ENCODE measurements at regions not wholly inside any gene's neighbourhood (a gene's known extent, or its start where the extent isn't known, plus 50 kb on each side); places are given as distances from the start of the nearest gene placed in this dataset.

DNA sequence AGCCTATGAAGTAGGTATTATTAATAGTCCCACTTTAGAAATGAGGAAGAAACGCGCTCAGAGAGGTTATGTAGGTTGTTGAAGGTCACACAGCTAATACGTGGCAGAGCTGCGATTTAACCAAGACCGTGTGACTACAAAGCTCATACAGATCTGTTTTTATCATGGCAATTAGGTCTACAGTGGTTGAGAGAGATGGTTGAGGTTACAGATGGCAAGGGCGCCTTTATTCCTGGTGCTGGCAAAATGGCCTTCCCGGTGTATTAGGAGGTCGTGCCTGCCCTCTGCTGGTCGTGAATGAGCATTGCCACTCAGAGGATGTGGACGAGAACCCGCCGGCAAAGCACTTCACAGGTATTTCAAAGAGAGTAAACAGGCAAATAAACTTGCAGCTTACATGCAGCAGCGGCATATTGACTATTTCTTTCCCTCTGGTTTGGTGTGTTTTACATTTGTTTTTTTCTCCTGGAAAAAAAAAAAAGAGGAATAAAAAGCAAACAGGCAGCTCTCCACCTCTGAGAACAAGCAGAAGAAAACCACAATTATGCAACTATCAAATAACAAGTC lies 65.3 kb upstream of the EGFLAM start:
- no peak overlapping the region for H3K4me3 Mint-ChIP-seq
- TF ChIP-seq, protein P1, sequence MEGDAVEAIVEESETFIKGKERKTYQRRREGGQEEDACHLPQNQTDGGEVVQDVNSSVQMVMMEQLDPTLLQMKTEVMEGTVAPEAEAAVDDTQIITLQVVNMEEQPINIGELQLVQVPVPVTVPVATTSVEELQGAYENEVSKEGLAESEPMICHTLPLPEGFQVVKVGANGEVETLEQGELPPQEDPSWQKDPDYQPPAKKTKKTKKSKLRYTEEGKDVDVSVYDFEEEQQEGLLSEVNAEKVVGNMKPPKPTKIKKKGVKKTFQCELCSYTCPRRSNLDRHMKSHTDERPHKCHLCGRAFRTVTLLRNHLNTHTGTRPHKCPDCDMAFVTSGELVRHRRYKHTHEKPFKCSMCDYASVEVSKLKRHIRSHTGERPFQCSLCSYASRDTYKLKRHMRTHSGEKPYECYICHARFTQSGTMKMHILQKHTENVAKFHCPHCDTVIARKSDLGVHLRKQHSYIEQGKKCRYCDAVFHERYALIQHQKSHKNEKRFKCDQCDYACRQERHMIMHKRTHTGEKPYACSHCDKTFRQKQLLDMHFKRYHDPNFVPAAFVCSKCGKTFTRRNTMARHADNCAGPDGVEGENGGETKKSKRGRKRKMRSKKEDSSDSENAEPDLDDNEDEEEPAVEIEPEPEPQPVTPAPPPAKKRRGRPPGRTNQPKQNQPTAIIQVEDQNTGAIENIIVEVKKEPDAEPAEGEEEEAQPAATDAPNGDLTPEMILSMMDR (conservative IDR thresholded peaks at IDR 0.05; ENCODE audit: low read depth in 2 of 2) = peak; percentile 88 to 96
- no peak for TF ChIP-seq CREB1 (CRISPR knock-in tag; IDR thresholded peaks at IDR 0.05; ENCODE audit: low read depth)
- H3K4me1 Mint-ChIP-seq = peaks cover 11% of the 10 kb centered on the region
- ATAC-seq = peak; percentile 80
- peak; percentile 85 for DNase-seq (ENCODE audit: low spot score)
- no peaks in the 10 kb centered on the region for H4K20me1 ChIP-seq (replicated peaks; ENCODE audit: insufficient read depth)
- H3K27ac ChIP-seq (ENCODE audit: low read depth) = no peak overlapping the region
- no peak overlapping the region for H3K4me2 ChIP-seq
- H3K4me3 ChIP-seq = no peak overlapping the region
- no peaks in the 10 kb centered on the region for H3K9me2 ChIP-seq (ENCODE audit: insufficient read depth)
- H3K79me2 ChIP-seq (replicated peaks; ENCODE audit: insufficient read depth) = no peaks in the 10 kb centered on the region
- H3F3A ChIP-seq (replicated peaks; ENCODE audit: low read depth) = no peaks in the 10 kb centered on the region
- H3K4me1 ChIP-seq (ENCODE audit: insufficient read depth) = no peaks in the 10 kb centered on the region
- no peaks in the 10 kb centered on the region; the same call in 2 of the 3 replicates for H3K36me3 Mint-ChIP-seq (ENCODE audit: low read depth)
- H3K27ac Mint-ChIP-seq = no peak overlapping the region
- H3K36me3 ChIP-seq (ENCODE audit: insufficient read depth) = no peaks in the 10 kb centered on the region
- no peaks in the 10 kb centered on the region for H3K27me3 ChIP-seq (ENCODE audit: insufficient read depth)
- H2AFZ ChIP-seq = no peak overlapping the region
- peaks cover 3% of the 10 kb centered on the region; the same call in 1 of the 3 replicates for H3K9me3 Mint-ChIP-seq
- peaks cover 4% of the 10 kb centered on the region for H3K27me3 Mint-ChIP-seq (ENCODE audit: insufficient read depth, low read depth, poor library complexity)

DNA sequence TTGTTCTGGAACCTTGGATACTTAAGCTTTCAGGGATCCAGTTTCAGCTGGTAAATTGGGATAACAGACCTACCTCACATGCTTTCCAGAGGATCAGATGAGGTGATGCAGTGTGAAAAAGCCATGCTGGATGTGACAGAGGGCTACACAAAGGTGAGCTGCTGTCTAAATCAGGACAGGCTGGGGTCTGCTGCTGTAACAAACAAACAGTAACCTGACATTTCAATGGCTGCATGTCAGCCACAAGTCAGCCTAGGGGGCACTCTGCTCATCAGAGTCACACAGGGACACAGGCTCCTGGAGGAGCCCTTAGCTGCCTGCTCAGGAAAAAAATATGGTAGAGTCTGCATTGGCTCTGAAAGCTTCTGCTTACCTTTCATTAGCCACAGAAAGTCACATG lies 66.7 kb upstream of the EGFLAM start:
- H3K79me2 ChIP-seq (replicated peaks; ENCODE audit: insufficient read depth) = no peaks in the 10 kb centered on the region
- no peaks in the 10 kb centered on the region for H3K9me2 ChIP-seq (ENCODE audit: insufficient read depth)
- H3K27me3 ChIP-seq (ENCODE audit: insufficient read depth) = no peaks in the 10 kb centered on the region
- ATAC-seq = no peak
- H3K4me2 ChIP-seq = no peak overlapping the region
- H3K4me1 ChIP-seq (ENCODE audit: insufficient read depth) = no peaks in the 10 kb centered on the region
- Mint-ChIP-seq H3K9me3 (peaks cover 3% of the 10 kb centered on the region; the same call in 1 of the 3 replicates), H3K27me3 (ENCODE audit: insufficient read depth, low read depth, poor library complexity) (peaks cover 4% of the 10 kb centered on the region), H3K4me1 (peaks cover 11% of the 10 kb centered on the region), H3K27ac (no peak overlapping the region), H3K36me3 (ENCODE audit: low read depth) (no peaks in the 10 kb centered on the region; the same call in 2 of the 3 replicates), H3K4me3 (no peak overlapping the region)
- H3F3A ChIP-seq (replicated peaks; ENCODE audit: low read depth) = no peaks in the 10 kb centered on the region
- H3K27ac ChIP-seq (ENCODE audit: low read depth) = no peak overlapping the region
- H2AFZ ChIP-seq = no peak overlapping the region
- DNase-seq (ENCODE audit: low spot score) = no peak
- no peaks in the 10 kb centered on the region for H4K20me1 ChIP-seq (replicated peaks; ENCODE audit: insufficient read depth)
- H3K36me3 ChIP-seq (ENCODE audit: insufficient read depth) = no peaks in the 10 kb centered on the region
- TF ChIP-seq, protein P1 (conservative IDR thresholded peaks at IDR 0.05; ENCODE audit: low read depth in 2 of 2) = peak in 1 of 2 experiments; percentile 24; a peak in 1 of 4 replicates
- TF ChIP-seq, protein P2, sequence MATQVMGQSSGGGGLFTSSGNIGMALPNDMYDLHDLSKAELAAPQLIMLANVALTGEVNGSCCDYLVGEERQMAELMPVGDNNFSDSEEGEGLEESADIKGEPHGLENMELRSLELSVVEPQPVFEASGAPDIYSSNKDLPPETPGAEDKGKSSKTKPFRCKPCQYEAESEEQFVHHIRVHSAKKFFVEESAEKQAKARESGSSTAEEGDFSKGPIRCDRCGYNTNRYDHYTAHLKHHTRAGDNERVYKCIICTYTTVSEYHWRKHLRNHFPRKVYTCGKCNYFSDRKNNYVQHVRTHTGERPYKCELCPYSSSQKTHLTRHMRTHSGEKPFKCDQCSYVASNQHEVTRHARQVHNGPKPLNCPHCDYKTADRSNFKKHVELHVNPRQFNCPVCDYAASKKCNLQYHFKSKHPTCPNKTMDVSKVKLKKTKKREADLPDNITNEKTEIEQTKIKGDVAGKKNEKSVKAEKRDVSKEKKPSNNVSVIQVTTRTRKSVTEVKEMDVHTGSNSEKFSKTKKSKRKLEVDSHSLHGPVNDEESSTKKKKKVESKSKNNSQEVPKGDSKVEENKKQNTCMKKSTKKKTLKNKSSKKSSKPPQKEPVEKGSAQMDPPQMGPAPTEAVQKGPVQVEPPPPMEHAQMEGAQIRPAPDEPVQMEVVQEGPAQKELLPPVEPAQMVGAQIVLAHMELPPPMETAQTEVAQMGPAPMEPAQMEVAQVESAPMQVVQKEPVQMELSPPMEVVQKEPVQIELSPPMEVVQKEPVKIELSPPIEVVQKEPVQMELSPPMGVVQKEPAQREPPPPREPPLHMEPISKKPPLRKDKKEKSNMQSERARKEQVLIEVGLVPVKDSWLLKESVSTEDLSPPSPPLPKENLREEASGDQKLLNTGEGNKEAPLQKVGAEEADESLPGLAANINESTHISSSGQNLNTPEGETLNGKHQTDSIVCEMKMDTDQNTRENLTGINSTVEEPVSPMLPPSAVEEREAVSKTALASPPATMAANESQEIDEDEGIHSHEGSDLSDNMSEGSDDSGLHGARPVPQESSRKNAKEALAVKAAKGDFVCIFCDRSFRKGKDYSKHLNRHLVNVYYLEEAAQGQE (IDR thresholded peaks at IDR 0.05; ENCODE audit: unreplicated experiment) = no peak
- H3K4me3 ChIP-seq = no peak overlapping the region
